HCT116 (cell line): ENCODE measurements at regions not wholly inside any gene's neighbourhood (a gene's known extent, or its start where the extent isn't known, plus 50 kb on each side); places are given as distances from the start of the nearest gene placed in this dataset.

Experiments used
- ATAC-seq: fragments of 200-7000 bp; cut with Tn5 transposase; 2 replicates; pipeline ENCODE4 v1.9.1; 2020; ENCODE audit warnings: mild to moderate bottlenecking, moderate library complexity
- BruUV-seq: library from RNA; stranded (reverse); fragments of 400-500 nt; replicated peaks from 2 replicates; lab custom pipeline; 2021; lab: Mats Ljungman, UMichigan
- CTCF ChIA-PET: fragments of 300-600 bp; sonication (Branson Sonifier 250); formaldehyde crosslinking; loops from one replicate; lab custom pipeline; 2021; ENCODE audit warnings: antibody characterized with exemption; lab: Charles Lee
- POLR2A ChIA-PET: fragments of 300-600, 350-600 bp; sonication (Branson Sonifier 250); formaldehyde crosslinking; loops from one replicate; lab custom pipeline; 2021; ENCODE audit warnings: antibody characterized with exemption; lab: Charles Lee
- RAD21 ChIA-PET, 2 experiments: fragments of 300-600 bp; sonication (Branson Sonifier 250); formaldehyde crosslinking; loops; one replicate each; lab custom pipeline; 2023; ENCODE audit warnings: low total read pairs in 2 of 2; ENCODE audit not compliant: uncharacterized antibody in 2 of 2, unreplicated experiment in 2 of 2, low non-redundant PET in 1 of 2; lab: Charles Lee
- DNase-seq: peaks from one replicate; pipeline ENCODE4 v3.0.0-alpha.2; 2010; ENCODE audit warnings: low read depth, low spot score
- H2AFZ ChIP-seq: fragments of 200-600 bp; shearing (Covaris generic), sonication (generic); 2 replicates; pipeline ENCODE4 v1.6.1; 2017; ENCODE audit warnings: low read depth, mixed run types, mixed read lengths, antibody characterized with exemption, low read length; ENCODE audit not compliant: poor library complexity, severe bottlenecking
- H3K27ac ChIP-seq: 2 replicates; pipeline ENCODE4 v1.5.1; 2012; ENCODE audit warnings: low read depth, low read length
- H3K27me3 ChIP-seq: fragments of 200-600 bp; sonication (generic); 2 replicates; pipeline ENCODE4 v1.6.1; 2016; ENCODE audit warnings: mixed run types, low read length, mixed read lengths; ENCODE audit not compliant: insufficient read depth
- H3K36me3 ChIP-seq, 2 experiments: fragments of 200-500 bp in 1 of 2; fragments of 200-600 bp in 1 of 2; sonication (Bioruptor generic) in 1 of 2; sonication (generic) in 1 of 2; 2 replicates each; pipeline versions ENCODE4 v1.5.1 to v1.6.1; 2014 to 2016; ENCODE audit warnings: low read length in 2 of 2, inconsistent platforms in 1 of 2, mixed read lengths in 1 of 2, mixed run types in 1 of 2; ENCODE audit not compliant: insufficient read depth in 2 of 2, control insufficient read depth in 1 of 2
- H3K4me1 ChIP-seq, 2 experiments: fragments of 200-600 bp in 1 of 2; sonication (generic) in 1 of 2; 2 replicates each; pipeline versions ENCODE4 v1.5.1 to v1.6.1; 2012 to 2017; ENCODE audit warnings: low read length in 2 of 2, inconsistent platforms in 1 of 2, mild to moderate bottlenecking in 1 of 2, mixed read lengths in 1 of 2, mixed run types in 1 of 2, moderate library complexity in 1 of 2; ENCODE audit not compliant: insufficient read depth in 2 of 2, control insufficient read depth in 1 of 2
- H3K4me2 ChIP-seq: fragments of 200-600 bp; sonication (generic); 2 replicates; pipeline ENCODE4 v1.6.1; 2017; ENCODE audit warnings: mixed run types, low read length, mixed read lengths
- H3K4me3 ChIP-seq, 2 experiments: fragments of 200-600 bp in 1 of 2; sonication (generic) in 1 of 2; replicated peaks in 1 of 2; 2 replicates each; pipeline ENCODE4 v1.5.1; 2011 to 2016; ENCODE audit warnings: low read length in 2 of 2, control low read depth in 1 of 2, low read depth in 1 of 2, mild to moderate bottlenecking in 1 of 2, mixed read lengths in 1 of 2, mixed run types in 1 of 2
- H3K79me2 ChIP-seq: fragments of 200-600 bp; sonication (generic); 2 replicates; pipeline ENCODE4 v1.6.1; 2017; ENCODE audit warnings: mild to moderate bottlenecking, mixed run types, low read length, moderate library complexity, mixed read lengths; ENCODE audit not compliant: insufficient read depth
- H3K9ac ChIP-seq: fragments of 200-600 bp; sonication (generic); 2 replicates; pipeline ENCODE4 v1.6.1; 2016; ENCODE audit warnings: low read length, mixed read lengths
- H3K9me2 ChIP-seq: fragments of 200-600 bp; sonication (generic), shearing (Covaris generic); 2 replicates; pipeline ENCODE4 v1.6.1; 2017; ENCODE audit warnings: mixed run types, mild to moderate bottlenecking, moderate library complexity; ENCODE audit not compliant: insufficient read depth
- H3K9me3 ChIP-seq, 2 experiments: fragments of 200-500 bp in 1 of 2; fragments of 200-600 bp in 1 of 2; sonication (Bioruptor generic) in 1 of 2; sonication (generic) in 1 of 2; 2 replicates each; pipeline ENCODE4 v1.6.1; 2014 to 2017; ENCODE audit warnings: low read length in 2 of 2, mixed read lengths in 2 of 2, inconsistent platforms in 1 of 2, low read depth in 1 of 2, mild to moderate bottlenecking in 1 of 2, mixed run types in 1 of 2, moderate library complexity in 1 of 2; ENCODE audit not compliant: control insufficient read depth in 1 of 2, insufficient read depth in 1 of 2
- H4K20me1 ChIP-seq: fragments of 200-600 bp; sonication (generic), shearing (Covaris generic); 2 replicates; pipeline ENCODE4 v1.6.1; 2017; ENCODE audit warnings: mixed run types, mild to moderate bottlenecking, moderate library complexity; ENCODE audit not compliant: insufficient read depth
- CBX3 ChIP-seq: IDR thresholded peaks from 2 replicates; pipeline ENCODE4 v1.6.1; 2012; ENCODE audit warnings: low read depth
- CEBPB ChIP-seq: IDR thresholded peaks from 2 replicates; pipeline ENCODE4 v1.6.1; 2012; ENCODE audit warnings: low read depth
- CTCF ChIP-seq, 3 experiments: fragments of 200-600 bp in 1 of 3; sonication (generic) in 1 of 3; IDR thresholded peaks in 2 of 3; conservative IDR thresholded peaks in 1 of 3; 2 replicates each; pipeline ENCODE4 v1.5.1; 2012 to 2017; ENCODE audit warnings: low read depth in 2 of 3, low read length in 2 of 3, antibody characterized with exemption in 1 of 3, borderline replicate concordance in 1 of 3, control low read depth in 1 of 3, mild to moderate bottlenecking in 1 of 3, mixed read lengths in 1 of 3, mixed run types in 1 of 3, moderate library complexity in 1 of 3; ENCODE audit not compliant: insufficient read depth in 1 of 3
- JUND ChIP-seq: IDR thresholded peaks from 2 replicates; pipeline ENCODE4 v1.6.1; 2012
- MAX ChIP-seq: IDR thresholded peaks from 2 replicates; pipeline ENCODE4 v1.6.1; 2012
- RAD21 ChIP-seq: IDR thresholded peaks from 2 replicates; pipeline ENCODE4 v1.6.1; 2012; ENCODE audit warnings: low read depth, mild to moderate bottlenecking
- REST ChIP-seq: IDR thresholded peaks from 2 replicates; pipeline ENCODE4 v1.6.1; 2012; ENCODE audit warnings: low read depth
- SIN3A ChIP-seq: IDR thresholded peaks from 2 replicates; pipeline ENCODE4 v1.6.1; 2012; ENCODE audit warnings: low read depth
- SRF ChIP-seq: IDR thresholded peaks from 2 replicates; pipeline ENCODE4 v1.6.1; 2012; ENCODE audit warnings: low read depth
- YY1 ChIP-seq: IDR thresholded peaks from 2 replicates; pipeline ENCODE4 v1.6.1; 2011; ENCODE audit warnings: low read length, low read depth, moderate library complexity, mild to moderate bottlenecking; ENCODE audit not compliant: insufficient replicate concordance; ENCODE audit errors: extremely low read depth
- ZFX ChIP-seq: fragments of 450-650 bp; IDR thresholded peaks from 2 replicates; pipeline ENCODE4 v1.6.1; 2017
- intact Hi-C: fragments of 100-400 bp; cut with micrococcal nuclease; formaldehyde crosslinking; loops from 2 replicates; pipeline ENCODE4 v1.10.0; 2022

GRCh38 chr13:55606045-55606665, 1534.6 kb upstream of the PRR20A start:
- no peaks in the 10 kb centered on the region for H3K9me2 ChIP-seq
- H3K27me3 ChIP-seq: no peaks in the 10 kb centered on the region
- peaks cover 0 to 23% of the 10 kb centered on the region in 2 experiments; a peak in 2 of 4 replicates for H3K9me3 ChIP-seq
- ChIA-PET RAD21 (no interaction called here), CTCF (no interaction called here), POLR2A (no interaction called here)
- DNase-seq: no peak
- H3K79me2 ChIP-seq: no peaks in the 10 kb centered on the region
- H3K4me1 ChIP-seq: no peaks in the 10 kb centered on the region
- H3K27ac ChIP-seq: no peak overlapping the region
- intact Hi-C loops: no loop called here
- no peak overlapping the region for H3K9ac ChIP-seq
- TF ChIP-seq ZFX (no peak), SRF (no peak), YY1 (no peak), CEBPB (no peak)
- H3K4me3 ChIP-seq: no peak overlapping the region
- H3K4me2 ChIP-seq: no peak overlapping the region
- no peaks in the 10 kb centered on the region for H4K20me1 ChIP-seq
- no peak for ATAC-seq
- no peaks in the 10 kb centered on the region for H3K36me3 ChIP-seq
- BruUV-seq: no TSS peak
- no peak overlapping the region for H2AFZ ChIP-seq

GRCh38 chr13:55613429-55614187, 1527.1 kb upstream of the PRR20A start:
- ChIA-PET POLR2A (no interaction called here), CTCF (no interaction called here), RAD21 (no interaction called here)
- no peaks in the 10 kb centered on the region for H3K27me3 ChIP-seq
- BruUV-seq: no TSS peak
- no peak overlapping the region for H3K9ac ChIP-seq
- no peak for TF ChIP-seq CEBPB
- TF ChIP-seq CBX3: no peak
- no peak for TF ChIP-seq REST
- no peak for TF ChIP-seq SIN3A
- TF ChIP-seq CTCF (IDR thresholded peaks at IDR 0.05 in 2 of 3, conservative IDR thresholded peaks at IDR 0.05 in 1 of 3; ENCODE audit: borderline replicate concordance in 1 of 3, insufficient read depth in 1 of 3, low read depth in 2 of 3, low read length in 2 of 3): no peak
- TF ChIP-seq MAX: no peak
- TF ChIP-seq YY1: no peak
- TF ChIP-seq RAD21: no peak
- no peak for TF ChIP-seq JUND
- H3K36me3 ChIP-seq: no peaks in the 10 kb centered on the region
- no peak overlapping the region for H3K27ac ChIP-seq
- no peaks in the 10 kb centered on the region for H3K79me2 ChIP-seq
- no peak overlapping the region for H2AFZ ChIP-seq
- intact Hi-C loops: no loop called here
- no peak overlapping the region for H3K4me2 ChIP-seq
- no peaks in the 10 kb centered on the region for H3K4me1 ChIP-seq
- DNase-seq (no peak), ATAC-seq (no peak)
- no peaks in the 10 kb centered on the region for H4K20me1 ChIP-seq
- H3K9me3 ChIP-seq: peaks cover 31 to 48% of the 10 kb centered on the region in 2 experiments; a peak in 2 of 4 replicates
- H3K4me3 ChIP-seq: no peak overlapping the region
- no peaks in the 10 kb centered on the region for H3K9me2 ChIP-seq
